ENCODE measurements at regions not wholly inside any gene's neighbourhood (a gene's known extent, or its start where the extent isn't known, plus 50 kb on each side); places are given as distances from the start of the nearest gene placed in this dataset.
"Not testable (repeated sequence)": the region's sequence is repeated elsewhere in the genome, so short reads cannot be mapped to it uniquely, and the experiment has no call there.

- H3K9me3 ChIP-seq (ENCODE audit: low read length): peaks cover 3% of the 10 kb centered on the region
- H3K4me3 Mint-ChIP-seq: no peak overlapping the region
- CTCF ChIA-PET: no interaction called here
- no peak overlapping the region for H3K27ac Mint-ChIP-seq
- H3K36me3 Mint-ChIP-seq: peaks cover 0 to 4% (median 0%) of the 10 kb centered on the region in 3 donors
- DNase-seq: no peak
- no peaks in the 10 kb centered on the region for H3K36me3 ChIP-seq (ENCODE audit: insufficient read depth, low read length)
- H3K27ac ChIP-seq (ENCODE audit: low read depth, low read length): no peak overlapping the region
- POLR2A ChIA-PET: no interaction called here
- no peaks in the 10 kb centered on the region for H3K4me1 ChIP-seq (ENCODE audit: insufficient read depth, low read length)
- no peaks in the 10 kb centered on the region for H3K27me3 ChIP-seq (ENCODE audit: insufficient read depth, low read length, poor library complexity, severe bottlenecking)
- H3K27me3 Mint-ChIP-seq: peaks cover 1 to 6% of the 10 kb centered on the region in 2 donors
- H3K4me3 ChIP-seq (ENCODE audit: low read length): no peak overlapping the region
- peaks cover 2 to 10% (median 7%) of the 10 kb centered on the region in 5 donors for H3K9me3 Mint-ChIP-seq
- H3K4me1 Mint-ChIP-seq: no peaks in the 10 kb centered on the region
Observed at GRCh38 chr6:157727629-157728182, 95.3 kb upstream of the SNX9 start.

- Histone ChIP-seq H3K4me1 (ENCODE audit: insufficient read depth, low read length) (no peaks in the 10 kb centered on the region), H3K36me3 (ENCODE audit: insufficient read depth, low read length) (no peaks in the 10 kb centered on the region), H3K27ac (ENCODE audit: low read depth, low read length) (no peak overlapping the region), H3K9me3 (ENCODE audit: low read length) (peaks cover 3% of the 10 kb centered on the region), H3K27me3 (ENCODE audit: insufficient read depth, low read length, poor library complexity, severe bottlenecking) (no peaks in the 10 kb centered on the region), H3K4me3 (ENCODE audit: low read length) (no peak overlapping the region)
- Mint-ChIP-seq H3K4me3 (no peak overlapping the region), H3K27ac (no peak overlapping the region), H3K4me1 (no peaks in the 10 kb centered on the region), H3K27me3 (peaks cover 1 to 3% of the 10 kb centered on the region in 2 donors), H3K36me3 (peaks cover 0 to 4% (median 0%) of the 10 kb centered on the region in 3 donors), H3K9me3 (peaks cover 2 to 10% (median 7%) of the 10 kb centered on the region in 5 donors)
- CTCF ChIA-PET: no interaction called here
- POLR2A ChIA-PET: no interaction called here
- DNase-seq: no peak
Observed at GRCh38 chr6:157728183-157728881, 94.7 kb upstream of the SNX9 start.

GRCh38 chr6:157731221-157731620 is 91.8 kb upstream of the SNX9 start:
- H3K9me3 Mint-ChIP-seq: peaks cover 0 to under 1% (median 0%) of the 10 kb centered on the region in 5 donors
- no peaks in the 10 kb centered on the region for H3K27me3 ChIP-seq (ENCODE audit: insufficient read depth, low read length, poor library complexity, severe bottlenecking)
- no peak overlapping the region for H3K27ac Mint-ChIP-seq
- DNase-seq: no peak
- no peaks in the 10 kb centered on the region for H3K9me3 ChIP-seq (ENCODE audit: low read length)
- no peak overlapping the region for H3K27ac ChIP-seq (ENCODE audit: low read depth, low read length)
- ChIA-PET POLR2A (no interaction called here), CTCF (no interaction called here)
- H3K4me3 ChIP-seq (ENCODE audit: low read length): no peak overlapping the region
- peaks cover 0 to 1% (median 0%) of the 10 kb centered on the region in 3 donors for H3K36me3 Mint-ChIP-seq
- H3K4me3 Mint-ChIP-seq: no peak overlapping the region
- no peaks in the 10 kb centered on the region for H3K36me3 ChIP-seq (ENCODE audit: insufficient read depth, low read length)
- H3K4me1 ChIP-seq (ENCODE audit: insufficient read depth, low read length): no peaks in the 10 kb centered on the region
- H3K4me1 Mint-ChIP-seq: no peaks in the 10 kb centered on the region
- peaks cover 3% of the 10 kb centered on the region in 2 donors for H3K27me3 Mint-ChIP-seq

- Histone ChIP-seq H3K4me3 (ENCODE audit: low read length) (no peak overlapping the region), H3K36me3 (ENCODE audit: insufficient read depth, low read length) (no peaks in the 10 kb centered on the region), H3K9me3 (ENCODE audit: low read length) (no peaks in the 10 kb centered on the region), H3K27me3 (ENCODE audit: insufficient read depth, low read length, poor library complexity, severe bottlenecking) (no peaks in the 10 kb centered on the region), H3K27ac (ENCODE audit: low read depth, low read length) (no peak overlapping the region), H3K4me1 (ENCODE audit: insufficient read depth, low read length) (no peaks in the 10 kb centered on the region)
- H3K4me3 Mint-ChIP-seq: no peak overlapping the region
- CTCF ChIA-PET: no interaction called here
- no peaks in the 10 kb centered on the region for H3K36me3 Mint-ChIP-seq
- POLR2A ChIA-PET: no interaction called here
- no peak for DNase-seq
- H3K27ac Mint-ChIP-seq: peak overlapping the region in 1 of 8 donors; percentile 1
- no peaks in the 10 kb centered on the region for H3K4me1 Mint-ChIP-seq
- H3K9me3 Mint-ChIP-seq: no peaks in the 10 kb centered on the region
- H3K27me3 Mint-ChIP-seq: peaks cover 3 to 7% of the 10 kb centered on the region in 2 donors
Observed at GRCh38 chr6:157732007-157732406, 91.0 kb upstream of the SNX9 start.

- no peak overlapping the region for H3K27ac Mint-ChIP-seq
- CTCF ChIA-PET: no interaction called here
Observed at GRCh38 chr6:157732416-157733161, 90.5 kb upstream of the SNX9 start.

GRCh38 chr6:157736555-157736954 is 86.5 kb upstream of the SNX9 start:
- H3K4me3 Mint-ChIP-seq; DNase-seq; H3K4me3 ChIP-seq (ENCODE audit: low read length); H3K27ac Mint-ChIP-seq; H3K4me1 Mint-ChIP-seq; CTCF ChIA-PET; H3K9me3 ChIP-seq (ENCODE audit: low read length); H3K4me1 ChIP-seq (ENCODE audit: insufficient read depth, low read length); H3K27me3 ChIP-seq (ENCODE audit: insufficient read depth, low read length, poor library complexity, severe bottlenecking); H3K27ac ChIP-seq (ENCODE audit: low read depth, low read length); H3K36me3 ChIP-seq (ENCODE audit: insufficient read depth, low read length); POLR2A ChIA-PET: not testable (repeated sequence)
- H3K36me3 Mint-ChIP-seq: peaks cover 0 to 13% (median 0%) of the 10 kb centered on the region in 3 donors
- H3K9me3 Mint-ChIP-seq: peaks cover 3 to 14% (median 6%) of the 10 kb centered on the region in 5 donors
- H3K27me3 Mint-ChIP-seq: peaks cover 14% of the 10 kb centered on the region in 2 donors

More at GRCh38 chr6:157732416-157733161, 90.5 kb upstream of the SNX9 start:
- Mint-ChIP-seq H3K4me3 (no peak overlapping the region), H3K27me3 (peaks cover 2 to 9% of the 10 kb centered on the region in 2 donors), H3K9me3 (peaks cover 0 to 5% (median 2%) of the 10 kb centered on the region in 5 donors), H3K4me1 (no peaks in the 10 kb centered on the region), H3K36me3 (peaks cover 0 to under 1% (median 0%) of the 10 kb centered on the region in 3 donors)
- no peaks in the 10 kb centered on the region for H3K9me3 ChIP-seq (ENCODE audit: low read length)
- H3K4me1 ChIP-seq (ENCODE audit: insufficient read depth, low read length): no peaks in the 10 kb centered on the region
- H3K36me3 ChIP-seq (ENCODE audit: insufficient read depth, low read length): no peaks in the 10 kb centered on the region
- H3K4me3 ChIP-seq (ENCODE audit: low read length): no peak overlapping the region
- POLR2A ChIA-PET: no interaction called here
- no peak overlapping the region for H3K27ac ChIP-seq (ENCODE audit: low read depth, low read length)
- DNase-seq: no peak
- no peaks in the 10 kb centered on the region for H3K27me3 ChIP-seq (ENCODE audit: insufficient read depth, low read length, poor library complexity, severe bottlenecking)

- Mint-ChIP-seq H3K4me3 (no peak overlapping the region), H3K27me3 (peaks cover 17 to 25% of the 10 kb centered on the region in 2 donors), H3K9me3 (peaks cover 3 to 14% (median 6%) of the 10 kb centered on the region in 5 donors), H3K27ac (no peak overlapping the region), H3K4me1 (no peaks in the 10 kb centered on the region), H3K36me3 (peaks cover 0 to 13% (median 0%) of the 10 kb centered on the region in 3 donors)
- no peaks in the 10 kb centered on the region for H3K36me3 ChIP-seq (ENCODE audit: insufficient read depth, low read length)
- ChIA-PET CTCF (no interaction called here), POLR2A (no interaction called here)
- no peak overlapping the region for H3K4me3 ChIP-seq (ENCODE audit: low read length)
- H3K9me3 ChIP-seq (ENCODE audit: low read length): no peaks in the 10 kb centered on the region
- H3K27ac ChIP-seq (ENCODE audit: low read depth, low read length): no peak overlapping the region
- H3K4me1 ChIP-seq (ENCODE audit: insufficient read depth, low read length): no peaks in the 10 kb centered on the region
- H3K27me3 ChIP-seq (ENCODE audit: insufficient read depth, low read length, poor library complexity, severe bottlenecking): no peaks in the 10 kb centered on the region
- DNase-seq: no peak
Observed at GRCh38 chr6:157741321-157741947, 81.6 kb upstream of the SNX9 start.

Measured in CD8-positive, alpha-beta memory T cell (primary cell).